IMR-90 (cell line): ENCODE measurements at regions not wholly inside any gene's neighbourhood (a gene's known extent, or its start where the extent isn't known, plus 50 kb on each side); places are given as distances from the start of the nearest gene placed in this dataset.

ENCODE experiments used
- ATAC-seq: fragments of 200-7000 bp; cut with Tn5 transposase; 2 replicates; pipeline ENCODE4 v1.9.1; 2020; ENCODE audit warnings: low read depth, mild to moderate bottlenecking, moderate library complexity
- BruUV-seq: library from RNA; stranded (reverse); fragments of 400-500 nt; replicated peaks from 2 replicates; lab custom pipeline; 2021; lab: Mats Ljungman, UMichigan
- CTCF ChIA-PET: fragments of 300-600 bp; formaldehyde crosslinking; extraction: SDS; loops from one replicate; lab custom pipeline; 2021; ENCODE audit warnings: antibody characterized with exemption; lab: Yijun Ruan, JAX
- POLR2A ChIA-PET: fragments of 300-600 bp; sonication (Branson Sonifier 250); formaldehyde crosslinking; loops from one replicate; lab custom pipeline; 2022; ENCODE audit warnings: antibody characterized with exemption; ENCODE audit not compliant: unreplicated experiment; lab: Charles Lee
- DNase-seq: peaks from one replicate; pipeline ENCODE4 v3.0.0; 2013
- H2AFZ ChIP-seq: replicated peaks from 2 replicates; pipeline ENCODE3; 2013; ENCODE audit warnings: low read length, mild to moderate bottlenecking; ENCODE audit not compliant: poor library complexity
- H2AK5ac ChIP-seq: 2 replicates; pipeline ENCODE4 v1.6.1; 2013; ENCODE audit warnings: low read depth, low read length, inconsistent platforms
- H2AK9ac ChIP-seq: replicated peaks from 2 replicates; pipeline ENCODE3; 2013; ENCODE audit warnings: mild to moderate bottlenecking, low read depth, low read length, moderate library complexity; ENCODE audit not compliant: poor library complexity
- H2BK120ac ChIP-seq: 2 replicates; pipeline ENCODE4 v1.6.1; 2013; ENCODE audit warnings: low read depth, low read length, inconsistent platforms
- H2BK15ac ChIP-seq: 3 replicates; pipeline ENCODE4 v1.6.1; 2013; ENCODE audit warnings: low read depth, low read length, inconsistent platforms
- H2BK20ac ChIP-seq: 2 replicates; pipeline ENCODE4 v1.6.1; 2013; ENCODE audit warnings: low read depth, mild to moderate bottlenecking, inconsistent platforms, low read length, moderate library complexity
- H2BK5ac ChIP-seq: 2 replicates; pipeline ENCODE4 v1.6.1; 2013; ENCODE audit warnings: mild to moderate bottlenecking, low read depth, low read length, inconsistent platforms; ENCODE audit not compliant: poor library complexity, severe bottlenecking
- H3K14ac ChIP-seq: replicated peaks from 2 replicates; pipeline ENCODE4 v1.6.1; 2013; ENCODE audit warnings: low read depth, low read length, inconsistent platforms
- H3K18ac ChIP-seq: 2 replicates; pipeline ENCODE4 v1.6.1; 2013; ENCODE audit warnings: low read depth, low read length, control low read depth
- H3K23ac ChIP-seq: 2 replicates; pipeline ENCODE4 v1.6.1; 2013; ENCODE audit warnings: low read depth, low read length, inconsistent platforms
- H3K27ac ChIP-seq: 2 replicates; pipeline ENCODE4 v1.5.1; 2013; ENCODE audit warnings: mild to moderate bottlenecking, control low read depth, low read length; ENCODE audit not compliant: insufficient read depth
- H3K27me3 ChIP-seq: 2 replicates; pipeline ENCODE4 v1.6.1; 2013; ENCODE audit warnings: low read length; ENCODE audit not compliant: control insufficient read depth, insufficient read depth
- H3K36me3 ChIP-seq: 2 replicates; pipeline ENCODE4 v1.6.1; 2013; ENCODE audit warnings: low read length, mixed read lengths; ENCODE audit not compliant: control insufficient read depth, insufficient read depth
- H3K4ac ChIP-seq: 2 replicates; pipeline ENCODE4 v1.6.1; 2013; ENCODE audit warnings: low read depth, low read length, inconsistent platforms
- H3K4me1 ChIP-seq: 2 replicates; pipeline ENCODE4 v1.6.1; 2013; ENCODE audit warnings: low read length, mixed read lengths; ENCODE audit not compliant: control insufficient read depth, insufficient read depth
- H3K4me2 ChIP-seq: 2 replicates; pipeline ENCODE4 v1.6.1; 2013; ENCODE audit warnings: low read depth, mild to moderate bottlenecking, control low read depth, low read length, moderate library complexity
- H3K4me3 ChIP-seq: 2 replicates; pipeline ENCODE4 v1.5.1; 2013; ENCODE audit warnings: low read depth, mild to moderate bottlenecking, control low read depth, low read length, moderate library complexity; ENCODE audit not compliant: insufficient read depth
- H3K56ac ChIP-seq: 2 replicates; pipeline ENCODE4 v1.6.1; 2013; ENCODE audit warnings: low read length, inconsistent platforms; ENCODE audit not compliant: insufficient read depth; ENCODE audit errors: extremely low read depth
- H3K79me1 ChIP-seq, 2 experiments: 2 replicates each; pipeline ENCODE4 v1.6.1; 2013; ENCODE audit warnings: low read length in 2 of 2, inconsistent platforms in 1 of 2, low read depth in 1 of 2
- H3K9ac ChIP-seq: 2 replicates; pipeline ENCODE4 v1.6.1; 2013; ENCODE audit warnings: low read depth, low read length, control low read depth
- H3K9me1 ChIP-seq: 2 replicates; pipeline ENCODE4 v1.6.1; 2013; ENCODE audit warnings: low read length, inconsistent platforms; ENCODE audit not compliant: insufficient read depth
- H3K9me3 ChIP-seq: 2 replicates; pipeline ENCODE4 v1.6.1; 2013; ENCODE audit warnings: low read length; ENCODE audit not compliant: control insufficient read depth, insufficient read depth
- H4K20me1 ChIP-seq: 2 replicates; pipeline ENCODE4 v1.6.1; 2013; ENCODE audit warnings: low read length, inconsistent platforms; ENCODE audit not compliant: insufficient read depth
- H4K5ac ChIP-seq: 2 replicates; pipeline ENCODE4 v1.6.1; 2013; ENCODE audit warnings: mild to moderate bottlenecking, low read depth, low read length, control low read depth
- H4K8ac ChIP-seq, 2 experiments: 2 replicates each; pipeline ENCODE4 v1.6.1; 2013; ENCODE audit warnings: low read depth in 2 of 2, low read length in 2 of 2, control low read depth in 1 of 2, inconsistent platforms in 1 of 2
- H4K91ac ChIP-seq: 2 replicates; pipeline ENCODE4 v1.6.1; 2013; ENCODE audit warnings: low read depth, low read length, inconsistent platforms; ENCODE audit not compliant: insufficient read depth
- BHLHE40 ChIP-seq: fragments of 150-350 bp; IDR thresholded peaks from 2 replicates; pipeline ENCODE4 v1.6.1; 2016; ENCODE audit warnings: mild to moderate bottlenecking, low read depth, low read length
- CHD1 ChIP-seq: IDR thresholded peaks from 2 replicates; pipeline ENCODE4 v1.6.1; 2012; ENCODE audit warnings: low read depth, low read length, improper control_type of control experiment
- ELK1 ChIP-seq: fragments of 150-350 bp; IDR thresholded peaks from 2 replicates; pipeline ENCODE4 v1.6.1; 2016; ENCODE audit warnings: low read depth, mild to moderate bottlenecking, low read length, moderate library complexity, borderline replicate concordance
- FOS ChIP-seq: fragments of 150-350 bp; IDR thresholded peaks from 2 replicates; pipeline ENCODE4 v1.6.1; 2016; ENCODE audit warnings: low read depth, low read length
- MAFK ChIP-seq: IDR thresholded peaks from 2 replicates; pipeline ENCODE4 v1.6.1; 2012; ENCODE audit warnings: low read depth, low read length, improper control_type of control experiment
- NFE2L2 ChIP-seq: fragments of 150-350 bp; IDR thresholded peaks from 2 replicates; pipeline ENCODE4 v1.6.1; 2016; ENCODE audit warnings: low read depth, mild to moderate bottlenecking, low read length
- POLR2A ChIP-seq: IDR thresholded peaks from 2 replicates; pipeline ENCODE4 v1.6.1; 2012; ENCODE audit warnings: mild to moderate bottlenecking, low read depth, low read length
- RAD21 ChIP-seq: IDR thresholded peaks from 2 replicates; pipeline ENCODE4 v1.6.1; 2012; ENCODE audit warnings: low read length, improper control_type of control experiment
- RFX5 ChIP-seq: IDR thresholded peaks from 2 replicates; pipeline ENCODE4 v1.8.0; 2012; ENCODE audit warnings: low read depth, mild to moderate bottlenecking, low read length, moderate library complexity
- USF2 ChIP-seq: fragments of 150-350 bp; IDR thresholded peaks from 2 replicates; pipeline ENCODE4 v1.6.1; 2017; ENCODE audit warnings: mild to moderate bottlenecking, antibody characterized with exemption, low read length, low read depth
- WGBS, 2 experiments: methylation state at CpG; one replicate each; pipeline versions ENCODE4 v1.1.5 to v1.1.7; 2013; ENCODE audit warnings: missing lambda C conversion rate in 2 of 2; ENCODE audit not compliant: insufficient read length in 1 of 2; ENCODE audit errors: extremely low coverage in 2 of 2; 5-methylcytosine and 5-hydroxymethylcytosine counted together
- dilution Hi-C: fragments of 300-500 bp; cut with HindIII; formaldehyde crosslinking; loops from one replicate; pipeline ENCODE4 v1.14.3; 2018; ENCODE audit warnings: low sequenced_read_pairs; ENCODE audit not compliant: unreplicated experiment
- in situ Hi-C: fragments of 300-500 bp; cut with MboI; formaldehyde crosslinking; loops from 3 replicates; pipeline ENCODE4 v1.14.3; 2019; ENCODE audit warnings: low sequenced_read_pairs, inconsistent platforms, mixed read lengths
- intact Hi-C: fragments of 100-400 bp; cut with micrococcal nuclease; formaldehyde crosslinking; loops from 2 replicates; pipeline ENCODE4 v1.10.0; 2022

DNA sequence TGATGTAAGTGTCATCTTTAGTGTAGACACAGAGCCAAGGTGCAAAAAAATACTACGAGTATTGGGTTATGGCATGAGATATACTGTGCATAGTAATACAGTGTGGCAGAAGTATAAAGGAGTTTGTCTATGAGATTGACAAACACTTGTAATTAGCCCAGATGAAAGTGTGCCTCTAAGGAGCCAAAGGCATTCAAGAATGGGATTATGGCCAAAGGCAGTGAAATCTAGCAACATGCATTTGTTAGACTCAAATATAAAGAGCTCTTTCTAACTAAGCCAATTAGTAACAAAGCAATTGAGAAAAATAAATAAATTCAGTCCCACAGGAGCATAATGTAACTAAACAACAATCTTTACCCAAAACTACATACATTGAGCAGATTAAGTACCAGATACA lies 1761.8 kb downstream of the SUCLG1 start:
- H3K27me3 ChIP-seq = no peaks in the 10 kb centered on the region
- H3K23ac ChIP-seq = no peak overlapping the region
- no peaks in the 10 kb centered on the region for H3K79me1 ChIP-seq
- ATAC-seq (no peak), DNase-seq (no peak)
- no peak overlapping the region for H2BK5ac ChIP-seq
- BruUV-seq = no TSS peak
- H3K9me3 ChIP-seq = no peaks in the 10 kb centered on the region
- no peak overlapping the region for H2BK120ac ChIP-seq
- H2AK9ac ChIP-seq = no peak overlapping the region
- WGBS, 2 experiments = 83% methylated on average over 1 of the region's 1 CpG; no CpG with 5 or more reads in 1 of the 2 experiments
- H4K5ac ChIP-seq = no peak overlapping the region
- H3K4ac ChIP-seq = no peak overlapping the region
- H3K4me3 ChIP-seq = no peak overlapping the region
- H3K4me2 ChIP-seq = no peak overlapping the region
- H2AFZ ChIP-seq = no peak overlapping the region
- no peak overlapping the region for H4K91ac ChIP-seq
- H3K4me1 ChIP-seq = no peaks in the 10 kb centered on the region
- no peak overlapping the region for H4K8ac ChIP-seq
- H3K9me1 ChIP-seq = no peaks in the 10 kb centered on the region
- intact Hi-C loops (no loop called here), in situ Hi-C loops (no loop called here), dilution Hi-C loops (no loop called here)
- H2BK15ac ChIP-seq = no peak overlapping the region
- POLR2A ChIA-PET = no interaction called here
- H3K14ac ChIP-seq = no peak overlapping the region
- H2AK5ac ChIP-seq = no peak overlapping the region
- TF ChIP-seq USF2 (no peak), CHD1 (no peak), POLR2A (no peak), ELK1 (no peak), BHLHE40 (no peak), RFX5 (no peak), NFE2L2 (no peak), FOS (no peak), RAD21 (no peak), MAFK (no peak)
- no peak overlapping the region for H2BK20ac ChIP-seq
- no peaks in the 10 kb centered on the region for H3K36me3 ChIP-seq
- H4K20me1 ChIP-seq = no peaks in the 10 kb centered on the region
- CTCF ChIA-PET = no interaction called here
- H3K27ac ChIP-seq = no peak overlapping the region
- H3K18ac ChIP-seq = no peak overlapping the region
- H3K56ac ChIP-seq = no peak overlapping the region
- H3K9ac ChIP-seq = no peak overlapping the region
